ENCODE measurements at regions not wholly inside any gene's neighbourhood (a gene's known extent, or its start where the extent isn't known, plus 50 kb on each side); places are given as distances from the start of the nearest gene placed in this dataset.

DNA sequence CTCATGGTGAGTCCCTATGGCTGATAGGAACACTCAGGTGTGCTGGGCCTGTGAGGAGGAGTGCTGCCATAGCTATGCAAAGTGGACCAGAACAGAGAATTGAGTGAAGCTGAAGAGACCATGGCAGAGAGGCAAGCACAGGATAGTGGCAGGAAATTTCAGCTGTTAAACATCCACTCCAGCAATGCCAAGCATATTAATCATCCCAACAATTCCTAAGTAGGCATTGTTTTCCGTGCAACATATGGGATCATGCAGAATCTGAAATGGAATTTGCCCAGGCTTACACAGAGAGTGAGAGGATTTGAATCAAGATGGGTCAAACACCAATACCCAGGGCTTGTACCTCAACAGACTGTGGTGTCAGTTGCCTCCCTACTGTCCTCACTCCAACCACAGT is 582.6 kb upstream of the UBE2E2 start:
- TF ChIP-seq, protein P1, sequence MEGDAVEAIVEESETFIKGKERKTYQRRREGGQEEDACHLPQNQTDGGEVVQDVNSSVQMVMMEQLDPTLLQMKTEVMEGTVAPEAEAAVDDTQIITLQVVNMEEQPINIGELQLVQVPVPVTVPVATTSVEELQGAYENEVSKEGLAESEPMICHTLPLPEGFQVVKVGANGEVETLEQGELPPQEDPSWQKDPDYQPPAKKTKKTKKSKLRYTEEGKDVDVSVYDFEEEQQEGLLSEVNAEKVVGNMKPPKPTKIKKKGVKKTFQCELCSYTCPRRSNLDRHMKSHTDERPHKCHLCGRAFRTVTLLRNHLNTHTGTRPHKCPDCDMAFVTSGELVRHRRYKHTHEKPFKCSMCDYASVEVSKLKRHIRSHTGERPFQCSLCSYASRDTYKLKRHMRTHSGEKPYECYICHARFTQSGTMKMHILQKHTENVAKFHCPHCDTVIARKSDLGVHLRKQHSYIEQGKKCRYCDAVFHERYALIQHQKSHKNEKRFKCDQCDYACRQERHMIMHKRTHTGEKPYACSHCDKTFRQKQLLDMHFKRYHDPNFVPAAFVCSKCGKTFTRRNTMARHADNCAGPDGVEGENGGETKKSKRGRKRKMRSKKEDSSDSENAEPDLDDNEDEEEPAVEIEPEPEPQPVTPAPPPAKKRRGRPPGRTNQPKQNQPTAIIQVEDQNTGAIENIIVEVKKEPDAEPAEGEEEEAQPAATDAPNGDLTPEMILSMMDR (conservative IDR thresholded peaks at IDR 0.05), result no peak

DNA sequence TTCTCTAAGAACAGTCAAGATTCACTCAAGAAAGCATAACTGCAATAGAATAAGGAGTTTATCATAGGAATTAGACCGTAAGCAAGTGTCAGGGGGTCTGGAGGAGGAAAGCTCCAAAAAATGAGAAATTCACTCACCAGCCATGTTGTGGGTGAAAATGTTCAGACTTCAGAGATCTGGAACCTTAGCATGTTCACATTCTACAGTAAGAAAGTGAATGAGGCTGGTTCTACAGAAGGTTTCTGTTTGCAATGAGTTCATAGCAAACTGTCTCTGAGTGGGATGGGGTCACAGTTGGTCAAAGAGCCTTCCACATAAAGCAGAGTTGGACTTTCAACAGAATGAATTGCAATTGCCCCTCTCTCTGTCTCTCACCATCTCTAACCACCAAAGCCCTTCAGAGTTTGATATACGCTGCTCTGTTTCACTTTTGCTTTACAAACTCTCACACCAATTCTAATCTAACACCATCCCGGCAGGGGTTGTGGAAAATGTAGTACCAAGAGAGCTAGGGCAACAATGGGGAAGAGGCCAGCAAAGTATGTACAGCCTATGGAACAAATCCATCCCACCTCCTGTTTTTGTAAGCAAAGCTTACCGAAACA is 581.8 kb upstream of the UBE2E2 start:
- H3K27ac ChIP-seq, result no peak overlapping the region

More for the DNA sequence above, 582.6 kb upstream of the UBE2E2 start:
- H3K27ac ChIP-seq, result no peak overlapping the region

DNA sequence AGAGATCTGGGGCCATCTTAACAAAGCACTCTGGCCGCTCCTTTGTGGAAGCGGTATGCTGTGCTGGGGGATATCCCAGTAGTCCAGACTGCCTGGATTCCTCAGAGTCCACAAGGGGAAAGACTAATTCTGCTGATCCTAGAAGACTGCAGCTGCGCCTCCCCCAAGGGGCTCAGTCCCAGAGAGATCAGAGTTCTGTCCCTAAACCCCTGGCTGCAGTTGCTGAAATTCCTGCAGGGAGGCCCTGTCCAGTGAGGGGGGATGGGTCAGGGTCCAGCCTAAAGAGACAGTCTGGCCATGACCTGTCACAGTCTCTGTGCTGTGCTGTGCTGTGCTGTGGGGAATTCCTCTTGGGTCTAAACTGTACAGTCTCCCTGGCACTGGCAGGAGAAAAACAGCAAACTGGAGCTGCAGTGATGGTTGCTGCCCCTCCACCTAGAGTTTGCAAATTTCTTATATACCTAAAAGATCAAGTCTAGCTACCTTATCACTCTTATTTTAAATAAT is 575.1 kb upstream of the UBE2E2 start:
- TF ChIP-seq, protein P1 (conservative IDR thresholded peaks at IDR 0.05), result no peak

More for the DNA sequence above, 581.8 kb upstream of the UBE2E2 start:
- TF ChIP-seq, protein P1 (conservative IDR thresholded peaks at IDR 0.05), result no peak

DNA sequence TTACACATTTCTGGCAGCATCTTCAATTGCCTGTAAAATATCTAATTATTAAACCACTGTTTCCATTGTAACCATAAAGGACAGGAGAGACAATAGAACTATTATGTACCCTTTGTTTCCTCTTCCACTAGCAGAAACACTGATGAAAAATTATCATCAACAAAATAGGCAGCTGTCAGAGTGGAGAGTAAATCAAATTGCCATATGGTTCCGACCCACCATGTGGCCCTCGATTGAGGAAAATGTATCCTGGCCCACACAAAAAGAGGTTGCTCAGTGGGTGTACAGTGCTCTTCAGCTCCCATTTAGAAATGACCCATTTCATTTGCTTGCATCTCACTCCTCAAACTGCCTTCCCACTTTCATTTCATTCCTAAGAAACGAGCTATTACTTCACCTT is 570.6 kb upstream of the UBE2E2 start:
- H3K27ac ChIP-seq, result no peak overlapping the region
- TF ChIP-seq, protein P1 (conservative IDR thresholded peaks at IDR 0.05), result no peak

More for the DNA sequence above, 575.1 kb upstream of the UBE2E2 start:
- H3K27ac ChIP-seq, result no peak overlapping the region

DNA sequence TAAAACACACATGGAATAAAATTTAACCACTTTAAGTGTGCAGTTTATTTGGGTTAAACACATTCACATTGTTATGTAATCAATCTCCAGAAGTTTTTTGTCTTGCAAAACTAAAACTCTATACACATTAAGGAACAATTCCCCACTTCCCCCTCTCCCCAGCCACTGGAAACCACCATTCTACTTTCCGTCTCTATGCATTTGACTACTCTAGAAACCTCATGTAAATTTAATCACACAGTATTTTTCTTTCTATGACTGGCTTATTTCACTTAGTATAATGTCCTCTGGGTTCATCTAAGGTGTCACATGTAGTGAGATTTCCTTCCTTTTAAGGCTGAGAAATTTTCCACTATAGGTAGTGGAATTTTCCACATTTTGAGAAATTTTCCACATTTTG is 568.7 kb upstream of the UBE2E2 start:
- TF ChIP-seq, protein P1 (conservative IDR thresholded peaks at IDR 0.05), result no peak
- no peak overlapping the region for H3K27ac ChIP-seq

DNA sequence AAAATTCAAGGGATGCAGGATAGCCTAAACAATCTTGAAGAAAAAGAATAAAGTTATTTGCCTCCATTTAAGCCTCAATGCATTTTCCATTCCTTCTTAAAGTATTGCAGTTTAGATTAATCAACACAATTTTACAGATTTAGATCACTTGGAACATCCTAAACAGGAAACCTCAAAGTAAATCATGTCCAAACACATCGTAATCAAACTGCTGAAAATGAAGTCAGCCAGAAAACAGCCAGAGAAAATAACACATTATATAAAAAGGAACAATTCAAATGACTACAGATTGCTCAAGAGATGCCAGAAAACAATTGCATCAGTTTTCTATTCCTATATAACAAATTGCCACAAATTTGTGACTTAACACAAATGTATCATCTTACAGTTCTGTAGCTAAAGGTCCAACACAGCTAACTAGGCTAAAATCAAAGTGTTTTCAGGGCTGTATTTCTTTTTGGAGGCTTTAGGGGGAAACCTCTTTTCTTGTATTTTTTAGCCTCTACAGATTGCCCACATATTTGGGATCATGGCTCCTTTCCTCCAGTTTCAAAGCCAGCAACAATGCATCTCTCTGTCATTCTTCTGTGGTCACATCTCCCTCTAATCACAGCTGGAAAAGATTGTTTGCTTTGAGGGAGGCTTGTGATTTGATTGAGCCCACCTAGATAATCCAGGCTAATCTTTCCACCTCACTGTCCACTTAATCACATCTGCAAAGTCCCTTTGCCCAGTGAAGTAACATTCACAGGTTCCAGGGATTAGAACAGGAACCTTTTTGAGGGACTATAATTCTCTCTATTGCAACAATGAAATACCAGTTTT is 543.3 kb upstream of the UBE2E2 start:
- TF ChIP-seq, protein P1 (conservative IDR thresholded peaks at IDR 0.05), result no peak

DNA sequence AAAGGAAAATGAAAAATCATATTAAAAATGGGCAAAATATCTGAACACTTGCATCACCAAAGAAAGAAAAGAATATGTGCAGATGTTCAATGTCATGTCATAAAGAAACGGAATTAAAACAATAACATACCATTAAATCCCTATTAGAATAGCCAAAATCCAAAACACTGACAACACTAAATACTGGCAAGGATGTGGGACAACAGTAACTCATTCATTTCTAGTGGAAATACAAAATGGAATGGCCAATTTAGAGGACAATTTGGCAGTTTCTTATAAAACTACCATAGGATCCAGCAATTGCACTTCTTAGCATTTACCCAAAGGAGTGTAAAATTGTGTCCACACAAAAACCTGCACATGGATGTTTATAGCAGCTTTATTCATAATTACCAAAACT is 542.5 kb upstream of the UBE2E2 start:
- TF ChIP-seq, protein P1 (conservative IDR thresholded peaks at IDR 0.05), result no peak
- H3K27ac ChIP-seq, result no peak overlapping the region

More for the DNA sequence above, 543.3 kb upstream of the UBE2E2 start:
- no peak overlapping the region for H3K27ac ChIP-seq
